H9 (cell line): ENCODE measurements at regions not wholly inside any gene's neighbourhood (a gene's known extent, or its start where the extent isn't known, plus 50 kb on each side); places are given as distances from the start of the nearest gene placed in this dataset.

Experiments
- DNase-seq: peaks from one replicate; pipeline ENCODE4 v3.0.0-alpha.2; 2017
- H2AFZ ChIP-seq: one replicate; pipeline ENCODE4 v1.6.1; 2013; ENCODE audit warnings: mild to moderate bottlenecking, low read length, control low read depth, moderate library complexity
- H2AK5ac ChIP-seq: 2 replicates; pipeline ENCODE4 v1.6.1; 2013; ENCODE audit warnings: low read length, control low read depth, mixed read lengths; ENCODE audit not compliant: insufficient read length
- H2BK120ac ChIP-seq: one replicate; pipeline ENCODE4 v1.6.1; 2013; ENCODE audit warnings: low read depth, mild to moderate bottlenecking, low read length, control low read depth, inconsistent platforms; ENCODE audit not compliant: poor library complexity, severe bottlenecking
- H2BK12ac ChIP-seq: 2 replicates; pipeline ENCODE4 v1.6.1; 2013; ENCODE audit warnings: low read length, control low read depth, mixed read lengths, low read depth; ENCODE audit not compliant: insufficient read length
- H2BK15ac ChIP-seq: 2 replicates; pipeline ENCODE4 v1.6.1; 2013; ENCODE audit warnings: low read depth, low read length, control low read depth
- H2BK20ac ChIP-seq: one replicate; pipeline ENCODE4 v1.6.1; 2013; ENCODE audit warnings: low read depth, mild to moderate bottlenecking, low read length, control low read depth, inconsistent platforms; ENCODE audit not compliant: poor library complexity, severe bottlenecking
- H2BK5ac ChIP-seq: 2 replicates; pipeline ENCODE4 v1.6.1; 2013; ENCODE audit warnings: low read length, control low read depth, mixed read lengths; ENCODE audit not compliant: insufficient read length
- H3K14ac ChIP-seq: 2 replicates; pipeline ENCODE4 v1.6.1; 2013; ENCODE audit warnings: low read length, control low read depth; ENCODE audit not compliant: insufficient read depth
- H3K18ac ChIP-seq: 2 replicates; pipeline ENCODE4 v1.6.1; 2013; ENCODE audit warnings: low read depth, mild to moderate bottlenecking, mixed read lengths, low read length, control low read depth; ENCODE audit not compliant: insufficient read length
- H3K23ac ChIP-seq: 2 replicates; pipeline ENCODE4 v1.6.1; 2013; ENCODE audit warnings: low read length, control low read depth, mixed read lengths, low read depth; ENCODE audit not compliant: insufficient read length
- H3K23me2 ChIP-seq: 2 replicates; pipeline ENCODE4 v1.6.1; 2013; ENCODE audit warnings: low read depth, mild to moderate bottlenecking, mixed read lengths, low read length, control low read depth; ENCODE audit not compliant: insufficient read length, poor library complexity, severe bottlenecking
- H3K27ac ChIP-seq: 2 replicates; pipeline ENCODE4 v1.5.1; 2013; ENCODE audit warnings: low read length, control low read depth, mixed read lengths, low read depth; ENCODE audit not compliant: insufficient read length
- H3K27me3 ChIP-seq: 2 replicates; pipeline ENCODE4 v1.6.1; 2013; ENCODE audit warnings: low read length, control low read depth, inconsistent platforms; ENCODE audit not compliant: insufficient read depth
- H3K4ac ChIP-seq: 2 replicates; pipeline ENCODE4 v1.6.1; 2013; ENCODE audit warnings: low read depth, mild to moderate bottlenecking, control low read depth, inconsistent platforms, low read length, moderate library complexity
- H3K4me1 ChIP-seq: 2 replicates; pipeline ENCODE4 v1.6.1; 2013; ENCODE audit warnings: low read length, control low read depth, inconsistent platforms; ENCODE audit not compliant: insufficient read depth
- H3K4me2 ChIP-seq: 2 replicates; pipeline ENCODE4 v1.6.1; 2013; ENCODE audit warnings: low read length, control low read depth, mixed read lengths; ENCODE audit not compliant: insufficient read length, insufficient read depth
- H3K56ac ChIP-seq: 2 replicates; pipeline ENCODE4 v1.6.1; 2013; ENCODE audit warnings: low read depth, mild to moderate bottlenecking, mixed read lengths, low read length, control low read depth; ENCODE audit not compliant: insufficient read length
- H3K79me1 ChIP-seq: 2 replicates; pipeline ENCODE4 v1.6.1; 2013; ENCODE audit warnings: low read depth, mild to moderate bottlenecking, moderate library complexity, low read length, control low read depth, inconsistent platforms; ENCODE audit not compliant: insufficient read depth, poor library complexity, severe bottlenecking
- H3K79me2 ChIP-seq: 2 replicates; pipeline ENCODE4 v1.6.1; 2013; ENCODE audit warnings: low read length, control low read depth, inconsistent platforms; ENCODE audit not compliant: insufficient read depth
- H3K9ac ChIP-seq: 2 replicates; pipeline ENCODE4 v1.6.1; 2013; ENCODE audit warnings: low read length, control low read depth, mixed read lengths; ENCODE audit not compliant: insufficient read length; ENCODE audit errors: extremely low read depth
- H3K9me3 ChIP-seq: one replicate; pipeline ENCODE4 v1.6.1; 2013; ENCODE audit warnings: low read depth, low read length, inconsistent platforms; ENCODE audit not compliant: control insufficient read depth
- H3T11ph ChIP-seq: one replicate; pipeline ENCODE4 v1.6.1; 2013; ENCODE audit warnings: mild to moderate bottlenecking, low read length, control low read depth, inconsistent platforms
- H4K20me1 ChIP-seq: one replicate; pipeline ENCODE4 v1.6.1; 2013; ENCODE audit not compliant: control insufficient read depth, insufficient read length, insufficient read depth
- H4K5ac ChIP-seq: 2 replicates; pipeline ENCODE4 v1.6.1; 2013; ENCODE audit warnings: low read depth, mild to moderate bottlenecking, mixed read lengths, low read length, control low read depth; ENCODE audit not compliant: insufficient read length
- H4K8ac ChIP-seq: replicated peaks from 2 replicates; pipeline ENCODE4 v1.6.1; 2013; ENCODE audit warnings: low read length, control low read depth, mixed read lengths, low read depth; ENCODE audit not compliant: insufficient read length
- H4K91ac ChIP-seq: 2 replicates; pipeline ENCODE4 v1.6.1; 2013; ENCODE audit warnings: low read depth, mild to moderate bottlenecking, moderate library complexity, mixed read lengths, low read length, control low read depth; ENCODE audit not compliant: insufficient read length
- H3K27ac Mint-ChIP-seq, 3 experiments: 2 replicates in 2 of 3; 3 replicates in 1 of 3; pipeline ENCODE4 v1.8.0; 2020 to 2021; ENCODE audit warnings: mixed read lengths in 3 of 3, mild to moderate bottlenecking in 1 of 3, moderate library complexity in 1 of 3
- H3K27me3 Mint-ChIP-seq: 2 replicates; pipeline ENCODE4 v1.8.0; 2021; ENCODE audit warnings: low read depth, mild to moderate bottlenecking, moderate library complexity, mixed read lengths
- H3K36me3 Mint-ChIP-seq, 3 experiments: 2 replicates in 2 of 3; 3 replicates in 1 of 3; pipeline ENCODE4 v1.8.0; 2020 to 2021; ENCODE audit warnings: low read depth in 3 of 3, mixed read lengths in 3 of 3; ENCODE audit not compliant: insufficient read depth in 1 of 3
- H3K4me1 Mint-ChIP-seq, 2 experiments: 2 replicates each; pipeline ENCODE4 v1.8.0; 2020; ENCODE audit warnings: mixed read lengths in 2 of 2
- H3K4me3 Mint-ChIP-seq, 2 experiments: 2 replicates in 1 of 2; 3 replicates in 1 of 2; pipeline ENCODE4 v1.8.0; 2020 to 2021; ENCODE audit warnings: mild to moderate bottlenecking in 2 of 2, mixed read lengths in 2 of 2, moderate library complexity in 1 of 2
- H3K9me3 Mint-ChIP-seq, 2 experiments: 2 replicates in 1 of 2; 3 replicates in 1 of 2; pipeline ENCODE4 v1.8.0; 2020; ENCODE audit warnings: mild to moderate bottlenecking in 2 of 2, mixed read lengths in 2 of 2, moderate library complexity in 1 of 2
- CTCF ChIP-seq: fragments of 200-600 bp; sonication (generic); conservative IDR thresholded peaks from 3 replicates; pipeline ENCODE4 v1.8.0; 2021; ENCODE audit warnings: antibody characterized with exemption, mild to moderate bottlenecking
- WGBS: extraction: QIAGEN DNeasy Blood & Tissue Kit; methylation state at CpG from one replicate; pipeline ENCODE4 v1.1.7; 2013; ENCODE audit warnings: missing lambda C conversion rate, low lambda C conversion rate, mixed read lengths; ENCODE audit not compliant: insufficient read length; ENCODE audit errors: extremely low coverage; 5-methylcytosine and 5-hydroxymethylcytosine counted together

DNA sequence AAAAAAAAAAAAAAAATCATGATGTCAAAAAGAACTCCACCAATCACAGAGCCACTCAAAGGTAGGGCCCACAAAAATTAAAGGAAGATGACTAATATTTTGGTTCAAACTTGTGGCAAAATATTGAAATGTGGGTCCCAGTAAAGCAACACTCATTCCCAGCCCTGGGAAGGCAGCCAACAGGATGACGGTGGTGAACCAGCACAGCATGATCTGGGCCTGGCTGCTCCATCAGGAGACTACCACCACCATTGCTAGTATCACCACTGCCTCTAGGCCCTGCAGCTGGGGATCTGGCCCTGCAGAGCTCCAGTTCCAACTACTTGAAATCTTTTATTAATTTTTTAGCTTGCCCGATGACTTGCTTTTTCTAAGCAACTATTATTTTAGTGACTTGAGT is 206.8 kb upstream of the ITGA1 start:
- Histone ChIP-seq H3K23ac (no peak overlapping the region), H3K27ac (no peak overlapping the region), H4K20me1 (no peaks in the 10 kb centered on the region), H2BK12ac (no peak overlapping the region), H3K9ac (no peak overlapping the region), H3K9me3 (no peaks in the 10 kb centered on the region), H3K14ac (no peak overlapping the region), H2AK5ac (no peak overlapping the region), H3K4me1 (no peaks in the 10 kb centered on the region), H3K4ac (no peak overlapping the region), H3K27me3 (no peaks in the 10 kb centered on the region), H3K79me2 (no peaks in the 10 kb centered on the region), H4K8ac (no peak overlapping the region), H3K18ac (no peak overlapping the region), H4K5ac (no peak overlapping the region), H2BK15ac (no peak overlapping the region), H2BK20ac (no peak overlapping the region), H2BK120ac (no peak overlapping the region), H3K56ac (no peak overlapping the region), H3K23me2 (no peaks in the 10 kb centered on the region), H2BK5ac (no peak overlapping the region), H2AFZ (no peak overlapping the region), H3K4me2 (no peak overlapping the region), H3T11ph (no peak overlapping the region), H3K79me1 (no peaks in the 10 kb centered on the region), H4K91ac (no peak overlapping the region)
- DNase-seq = no peak
- TF ChIP-seq CTCF = no peak
- Mint-ChIP-seq H3K27ac (no peak overlapping the region), H3K36me3 (no peaks in the 10 kb centered on the region), H3K9me3 (no peaks in the 10 kb centered on the region), H3K27me3 (no peaks in the 10 kb centered on the region), H3K4me1 (no peaks in the 10 kb centered on the region), H3K4me3 (no peak overlapping the region)
- no CpG with 5 or more reads among the region's 2 CpGs for WGBS
